GM21619 (cell line): ENCODE measurements at regions not wholly inside any gene's neighbourhood (a gene's known extent, or its start where the extent isn't known, plus 50 kb on each side); places are given as distances from the start of the nearest gene placed in this dataset.
A peak's percentile ranks its signal among the peaks of the same experiment; 100 is the strongest.

Experiments
- ATAC-seq: cut with Tn5 transposase; IDR thresholded peaks from one replicate; pipeline ENCODE4 v1.9.1; 2021; ENCODE audit not compliant: unreplicated experiment

- ATAC-seq, result no peak
Observed at GRCh38 chr12:124399622-124400021, 104.7 kb downstream of the RFLNA start.

GRCh38 chr12:124398578-124399227, 103.8 kb downstream of the RFLNA start:
- ATAC-seq, result no peak

GRCh38 chr12:124397807-124398577, 103.1 kb downstream of the RFLNA start:
- ATAC-seq, result no peak

- ATAC-seq, result no peak
Observed at GRCh38 chr12:124397399-124397679, 102.4 kb downstream of the RFLNA start.

- ATAC-seq, result no peak
Observed at GRCh38 chr12:124396544-124397398, 101.9 kb downstream of the RFLNA start.

GRCh38 chr12:124395986-124396385, 101.1 kb downstream of the RFLNA start:
- no peak for ATAC-seq

GRCh38 chr12:124395284-124395752, 100.4 kb downstream of the RFLNA start:
- no peak for ATAC-seq

- ATAC-seq, result no peak
Observed at GRCh38 chr12:124394462-124395128, 99.7 kb downstream of the RFLNA start.

- no peak for ATAC-seq
Observed at GRCh38 chr12:124393831-124394230, 98.9 kb downstream of the RFLNA start.

- ATAC-seq, result no peak
Observed at GRCh38 chr12:124393414-124393790, 98.5 kb downstream of the RFLNA start.

GRCh38 chr12:124392667-124393413, 97.9 kb downstream of the RFLNA start:
- no peak for ATAC-seq

- ATAC-seq, result peak; percentile 1
Observed at GRCh38 chr12:124392271-124392666, 97.4 kb downstream of the RFLNA start.

- ATAC-seq, result peak; percentile 50
Observed at GRCh38 chr12:124391340-124392261, 96.7 kb downstream of the RFLNA start.

- ATAC-seq, result peak; percentile 47
Observed at GRCh38 chr12:124390442-124391097, 95.7 kb downstream of the RFLNA start.

- ATAC-seq, result no peak
Observed at GRCh38 chr12:124389725-124390441, 95.0 kb downstream of the RFLNA start.

- no peak for ATAC-seq
Observed at GRCh38 chr12:124389138-124389724, 94.3 kb downstream of the RFLNA start.

- ATAC-seq, result no peak
Observed at GRCh38 chr12:124388679-124389137, 93.8 kb downstream of the RFLNA start.
